Thoracic aorta (tissue), 2 donors: ENCODE measurements at regions not wholly inside any gene's neighbourhood (a gene's known extent, or its start where the extent isn't known, plus 50 kb on each side); places are given as distances from the start of the nearest gene placed in this dataset.

Experiments used
- ATAC-seq: fragments of 150-250 bp; one replicate; pipeline ENCODE4 v1.8.0; 2017; ENCODE audit warnings: low read depth; ENCODE audit not compliant: insufficient number of reproducible peaks, low FRiP score
- DNase-seq: peaks from one replicate; pipeline ENCODE4 v3.0.0-alpha.2; 2020; ENCODE audit warnings: low spot score
- H3K27ac ChIP-seq, 2 donors: fragments of 200-600 bp; sonication (generic); 1 replicate in 1 of 2; 2 replicates in 1 of 2; pipeline ENCODE4 v1.5.1; 2016; ENCODE audit warnings: mild to moderate bottlenecking in 2 of 2, moderate library complexity in 2 of 2
- H3K27me3 ChIP-seq: fragments of 200-600 bp; sonication (generic); replicated peaks from 2 replicates; pipeline ENCODE4 v1.6.0; 2016; ENCODE audit warnings: mild to moderate bottlenecking; ENCODE audit not compliant: insufficient read depth
- H3K36me3 ChIP-seq: fragments of 200-600 bp; sonication (generic); one replicate; pipeline ENCODE4 v1.5.1; 2016
- H3K4me1 ChIP-seq, 2 donors: fragments of 200-600 bp; sonication (generic); 1 replicate in 1 of 2; 2 replicates in 1 of 2; pipeline versions ENCODE4 v1.5.1 to v1.6.0; 2016; ENCODE audit warnings: low read depth in 2 of 2, mild to moderate bottlenecking in 1 of 2; ENCODE audit not compliant: control insufficient read depth in 1 of 2
- H3K4me3 ChIP-seq: fragments of 200-600 bp; sonication (generic); 2 replicates; pipeline ENCODE4 v1.5.1; 2016; ENCODE audit warnings: mild to moderate bottlenecking
- H3K9me3 ChIP-seq: fragments of 200-600 bp; sonication (generic); 2 replicates; pipeline ENCODE4 v1.5.1; 2016
- CTCF ChIP-seq: fragments of 200-600 bp; sonication (generic); IDR thresholded peaks from one replicate; pipeline ENCODE4 v1.5.1; 2019; ENCODE audit warnings: antibody characterized with exemption

GRCh38 chr3:146892041-146892440 lies 286.9 kb upstream of the PLSCR5 start:
- no peaks in the 10 kb centered on the region for H3K9me3 ChIP-seq
- ATAC-seq (no peak), DNase-seq (no peak)
- H3K27ac ChIP-seq: no peak overlapping the region
- H3K4me3 ChIP-seq: no peak overlapping the region
- no peaks in the 10 kb centered on the region for H3K27me3 ChIP-seq
- H3K36me3 ChIP-seq: no peaks in the 10 kb centered on the region
- TF ChIP-seq CTCF: no peak
- no peaks in the 10 kb centered on the region for H3K4me1 ChIP-seq

- ATAC-seq (no peak), DNase-seq (no peak)
- Histone ChIP-seq H3K27ac (no peak overlapping the region), H3K36me3 (no peaks in the 10 kb centered on the region), H3K9me3 (no peaks in the 10 kb centered on the region), H3K27me3 (no peaks in the 10 kb centered on the region), H3K4me3 (no peak overlapping the region), H3K4me1 (no peaks in the 10 kb centered on the region)
- TF ChIP-seq CTCF: no peak
These were observed 284.5 kb upstream of the PLSCR5 start for GRCh38 chr3:146889626-146890025.

GRCh38 chr3:146888176-146888575 lies 283.0 kb upstream of the PLSCR5 start:
- Histone ChIP-seq H3K9me3 (no peaks in the 10 kb centered on the region), H3K36me3 (no peaks in the 10 kb centered on the region), H3K27ac (no peak overlapping the region), H3K27me3 (no peaks in the 10 kb centered on the region), H3K4me1 (no peaks in the 10 kb centered on the region), H3K4me3 (no peak overlapping the region)
- ATAC-seq: no peak
- no peak for DNase-seq
- TF ChIP-seq CTCF: no peak

GRCh38 chr3:146884721-146885120 lies 279.6 kb upstream of the PLSCR5 start:
- Histone ChIP-seq H3K4me1 (no peaks in the 10 kb centered on the region), H3K27me3 (no peaks in the 10 kb centered on the region), H3K27ac (no peak overlapping the region), H3K36me3 (no peaks in the 10 kb centered on the region), H3K9me3 (no peaks in the 10 kb centered on the region), H3K4me3 (no peak overlapping the region)
- ATAC-seq (no peak), DNase-seq (no peak)
- no peak for TF ChIP-seq CTCF

- no peak for TF ChIP-seq CTCF
- H3K9me3 ChIP-seq: no peaks in the 10 kb centered on the region
- no peak for ATAC-seq
- no peak for DNase-seq
- no peaks in the 10 kb centered on the region for H3K36me3 ChIP-seq
- H3K4me3 ChIP-seq: no peak overlapping the region
- no peaks in the 10 kb centered on the region for H3K4me1 ChIP-seq
- no peak overlapping the region for H3K27ac ChIP-seq
- no peaks in the 10 kb centered on the region for H3K27me3 ChIP-seq
These were observed 279.1 kb upstream of the PLSCR5 start for GRCh38 chr3:146884296-146884695.
